CD4-positive, alpha-beta T cell treated with Interleukin-12 subunit alpha and Interleukin-12 subunit beta, for 1 hour (primary cell): ENCODE measurements at regions not wholly inside any gene's neighbourhood (a gene's known extent, or its start where the extent isn't known, plus 50 kb on each side); places are given as distances from the start of the nearest gene placed in this dataset.
"Not testable (repeated sequence)": the region's sequence is repeated elsewhere in the genome, so short reads cannot be mapped to it uniquely, and the experiment has no call there.

Source experiments
- DNase-seq: peaks from one replicate; pipeline ENCODE4 v3.0.0-alpha.2; 2020

- no peak for DNase-seq
These were observed 1121.6 kb upstream of the CDH8 start for GRCh38 chr16:63157818-63158217.

- DNase-seq: no peak
These were observed 1110.0 kb upstream of the CDH8 start for GRCh38 chr16:63146251-63146650.

GRCh38 chr16:63145411-63145810 lies 1109.2 kb upstream of the CDH8 start:
- no peak for DNase-seq

GRCh38 chr16:63135069-63135468 lies 1098.8 kb upstream of the CDH8 start:
- no peak for DNase-seq

- DNase-seq: no peak
These were observed 1095.3 kb upstream of the CDH8 start for GRCh38 chr16:63131503-63131902.

GRCh38 chr16:63130942-63131341 lies 1094.7 kb upstream of the CDH8 start:
- DNase-seq: no peak

- DNase-seq: no peak
These were observed 1093.3 kb upstream of the CDH8 start for GRCh38 chr16:63129411-63130125.

GRCh38 chr16:63119905-63120304 lies 1083.7 kb upstream of the CDH8 start:
- DNase-seq: not testable (repeated sequence)

GRCh38 chr16:63100082-63100481 lies 1063.8 kb upstream of the CDH8 start:
- no peak for DNase-seq

- no peak for DNase-seq
These were observed 1060.6 kb upstream of the CDH8 start for GRCh38 chr16:63096857-63097256.

GRCh38 chr16:63092736-63093135 lies 1056.5 kb upstream of the CDH8 start:
- no peak for DNase-seq

- DNase-seq: no peak
These were observed 1045.9 kb upstream of the CDH8 start for GRCh38 chr16:63082101-63082500.

- no peak for DNase-seq
These were observed 1044.5 kb upstream of the CDH8 start for GRCh38 chr16:63080746-63081145.

- no peak for DNase-seq
These were observed 1032.8 kb upstream of the CDH8 start for GRCh38 chr16:63069047-63069446.

- no peak for DNase-seq
These were observed 1030.9 kb upstream of the CDH8 start for GRCh38 chr16:63067141-63067540.

GRCh38 chr16:63066552-63066951 lies 1030.3 kb upstream of the CDH8 start:
- no peak for DNase-seq

- DNase-seq: no peak
These were observed 1025.1 kb upstream of the CDH8 start for GRCh38 chr16:63061319-63061718.

- no peak for DNase-seq
These were observed 1023.4 kb upstream of the CDH8 start for GRCh38 chr16:63059676-63060075.

GRCh38 chr16:63057341-63057740 lies 1021.1 kb upstream of the CDH8 start:
- no peak for DNase-seq

- DNase-seq: no peak
These were observed 1014.2 kb upstream of the CDH8 start for GRCh38 chr16:63050391-63050790.

GRCh38 chr16:63038397-63039106 lies 1002.3 kb upstream of the CDH8 start:
- no peak for DNase-seq

GRCh38 chr16:63037761-63038396 lies 1001.6 kb upstream of the CDH8 start:
- no peak for DNase-seq

GRCh38 chr16:63018581-63019223 lies 982.5 kb upstream of the CDH8 start:
- DNase-seq: no peak

- no peak for DNase-seq
These were observed 972.5 kb upstream of the CDH8 start for GRCh38 chr16:63008688-63009087.
